Fibroblast of mammary gland (primary cell): ENCODE measurements at regions not wholly inside any gene's neighbourhood (a gene's known extent, or its start where the extent isn't known, plus 50 kb on each side); places are given as distances from the start of the nearest gene placed in this dataset.

Source experiments
- DNase-seq: peaks from one replicate; pipeline ENCODE4 v3.0.0-alpha.2; 2010; ENCODE audit warnings: low read depth
- H3K4me3 ChIP-seq: 2 replicates; pipeline ENCODE4 v1.5.1; 2011; ENCODE audit warnings: low read depth, mild to moderate bottlenecking, low read length, moderate library complexity; ENCODE audit not compliant: control insufficient read depth
- TF ChIP-seq, protein P1 (sequence below): conservative IDR thresholded peaks from 2 replicates; pipeline ENCODE4 v1.5.1; 2011; ENCODE audit warnings: low read depth, low read length, inconsistent platforms; ENCODE audit not compliant: control insufficient read depth, insufficient read depth

DNA sequence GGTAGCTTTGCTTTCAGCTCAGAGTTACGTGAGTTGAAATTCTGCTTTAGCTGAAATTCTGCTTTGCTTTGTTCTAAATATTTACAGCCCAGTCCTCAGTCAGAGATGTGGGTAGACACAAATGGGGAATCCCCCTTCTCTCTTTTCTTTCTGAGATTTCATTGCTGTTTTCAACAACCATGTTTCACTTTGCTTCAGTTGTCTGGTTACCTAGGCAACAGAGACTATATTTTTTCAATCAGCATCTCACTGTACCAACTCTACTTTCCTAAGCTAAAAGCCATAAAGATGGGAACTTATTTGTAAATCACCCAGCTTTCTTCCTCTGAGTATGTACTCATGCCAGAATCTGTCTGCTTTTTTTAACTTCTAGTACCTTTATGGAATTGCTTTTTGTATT is 509.0 kb downstream of the OLFM4 start:
- TF ChIP-seq, protein P1, sequence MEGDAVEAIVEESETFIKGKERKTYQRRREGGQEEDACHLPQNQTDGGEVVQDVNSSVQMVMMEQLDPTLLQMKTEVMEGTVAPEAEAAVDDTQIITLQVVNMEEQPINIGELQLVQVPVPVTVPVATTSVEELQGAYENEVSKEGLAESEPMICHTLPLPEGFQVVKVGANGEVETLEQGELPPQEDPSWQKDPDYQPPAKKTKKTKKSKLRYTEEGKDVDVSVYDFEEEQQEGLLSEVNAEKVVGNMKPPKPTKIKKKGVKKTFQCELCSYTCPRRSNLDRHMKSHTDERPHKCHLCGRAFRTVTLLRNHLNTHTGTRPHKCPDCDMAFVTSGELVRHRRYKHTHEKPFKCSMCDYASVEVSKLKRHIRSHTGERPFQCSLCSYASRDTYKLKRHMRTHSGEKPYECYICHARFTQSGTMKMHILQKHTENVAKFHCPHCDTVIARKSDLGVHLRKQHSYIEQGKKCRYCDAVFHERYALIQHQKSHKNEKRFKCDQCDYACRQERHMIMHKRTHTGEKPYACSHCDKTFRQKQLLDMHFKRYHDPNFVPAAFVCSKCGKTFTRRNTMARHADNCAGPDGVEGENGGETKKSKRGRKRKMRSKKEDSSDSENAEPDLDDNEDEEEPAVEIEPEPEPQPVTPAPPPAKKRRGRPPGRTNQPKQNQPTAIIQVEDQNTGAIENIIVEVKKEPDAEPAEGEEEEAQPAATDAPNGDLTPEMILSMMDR, result no peak
- no peak for DNase-seq
- no peak overlapping the region for H3K4me3 ChIP-seq

DNA sequence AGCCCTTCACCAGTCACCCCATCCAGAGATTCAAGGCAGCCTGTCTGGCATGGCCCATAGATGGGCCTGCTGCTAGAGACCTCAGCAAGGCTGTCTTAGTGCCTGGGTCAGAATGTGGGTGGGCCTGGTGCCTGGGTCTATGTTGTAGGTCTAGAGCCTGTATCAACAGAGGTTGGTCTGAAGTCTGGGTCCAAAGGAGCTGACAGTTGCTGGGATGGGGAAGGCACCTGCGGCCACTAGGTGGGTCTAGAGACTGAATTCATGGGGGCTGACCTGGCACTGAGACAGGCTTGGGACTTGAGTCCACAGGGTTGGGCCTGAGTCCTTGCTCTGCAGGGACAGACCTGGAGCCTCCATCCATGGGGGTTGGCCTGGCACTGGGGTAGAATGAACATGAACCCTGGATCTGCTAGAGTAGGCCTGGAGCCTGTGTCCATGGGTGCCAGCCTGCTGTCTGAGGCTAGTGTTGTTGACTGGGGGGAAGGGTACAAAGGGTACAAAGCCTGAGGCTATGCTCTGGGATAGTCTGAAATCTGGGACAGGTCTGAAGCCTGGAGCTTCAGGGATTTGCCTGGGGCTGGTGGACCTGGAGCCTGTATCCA is 516.8 kb downstream of the OLFM4 start:
- TF ChIP-seq, protein P1, result no peak
- H3K4me3 ChIP-seq, result no peak overlapping the region
- DNase-seq, result no peak

DNA sequence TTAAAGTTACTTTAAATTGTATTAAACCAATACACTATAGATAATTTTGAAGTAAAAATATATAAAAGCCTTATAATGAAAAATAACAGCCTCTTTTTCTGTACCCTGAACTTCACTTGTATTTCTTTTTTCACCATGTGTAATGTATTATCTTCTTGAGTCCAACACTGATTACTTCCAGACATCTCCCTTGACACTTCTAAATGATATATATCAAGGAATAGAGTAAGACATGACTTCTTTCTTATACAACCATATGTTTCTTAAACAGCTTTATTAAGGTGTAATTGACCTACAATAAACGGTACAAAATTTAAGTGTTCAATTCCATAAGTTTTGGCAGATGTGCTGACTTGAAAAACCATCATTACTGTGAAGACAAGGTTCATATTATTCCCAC is 531.9 kb downstream of the OLFM4 start:
- H3K4me3 ChIP-seq, result no peak overlapping the region
- TF ChIP-seq, protein P1, result no peak
- DNase-seq, result no peak

DNA sequence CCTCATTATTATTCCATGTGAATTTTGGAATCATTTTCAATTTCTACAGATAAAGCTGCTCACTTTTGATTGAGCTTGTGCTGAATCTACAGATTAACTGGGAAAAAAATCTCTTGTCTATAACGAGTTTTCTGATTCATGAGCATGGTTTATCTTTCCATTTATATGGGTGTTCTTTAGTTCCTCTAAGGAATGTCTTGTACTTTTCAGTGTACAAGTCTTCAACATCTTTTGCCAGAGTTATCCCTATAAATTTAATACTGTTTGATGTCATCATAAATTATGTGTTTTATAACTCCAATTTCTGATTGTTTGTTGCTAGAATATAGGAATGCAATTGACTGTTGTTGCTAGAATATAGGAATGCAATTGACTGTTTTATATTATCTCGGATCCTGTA is 533.8 kb downstream of the OLFM4 start:
- no peak for DNase-seq
- no peak overlapping the region for H3K4me3 ChIP-seq
- TF ChIP-seq, protein P1, result no peak

DNA sequence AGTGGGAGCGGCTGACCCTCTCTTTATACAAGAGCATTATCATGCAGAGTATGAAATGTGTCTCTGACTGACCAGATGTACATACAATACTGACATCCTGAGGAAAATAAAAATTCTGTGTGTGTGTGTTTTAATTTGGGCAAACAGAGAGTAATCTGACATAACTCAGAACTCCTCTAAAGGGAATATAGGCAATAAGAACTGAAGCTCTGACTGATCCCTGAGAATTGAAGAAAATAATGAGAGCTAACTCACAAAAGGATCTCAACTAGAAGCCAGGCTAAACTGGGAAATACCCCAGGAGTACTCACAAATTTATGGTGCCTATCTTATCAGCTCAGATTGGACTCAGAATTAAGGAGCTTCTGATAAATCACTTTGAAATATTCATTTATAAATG is 539.9 kb downstream of the OLFM4 start:
- no peak for DNase-seq
- TF ChIP-seq, protein P1, result no peak
- no peak overlapping the region for H3K4me3 ChIP-seq

DNA sequence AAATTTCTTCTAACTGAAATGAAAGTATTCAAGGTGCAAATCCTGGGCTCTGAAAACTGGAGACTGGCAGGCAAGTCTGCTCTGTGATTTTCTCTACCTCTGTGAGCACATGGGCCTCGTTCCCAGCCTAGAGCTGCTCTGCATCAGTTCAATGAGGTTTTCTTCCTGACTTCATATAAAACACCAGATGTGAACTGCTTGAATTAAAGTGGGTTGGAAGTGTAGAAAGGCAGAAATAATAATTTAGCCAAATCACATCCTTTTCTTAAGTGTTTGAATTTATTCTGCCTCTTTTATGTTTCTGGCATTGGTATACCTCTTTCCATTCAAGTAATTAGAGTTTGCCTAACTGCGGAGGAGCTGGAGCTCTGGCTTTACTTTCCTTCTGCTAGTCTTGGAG is 540.8 kb downstream of the OLFM4 start:
- DNase-seq, result no peak
- H3K4me3 ChIP-seq, result no peak overlapping the region
- TF ChIP-seq, protein P1, result no peak

DNA sequence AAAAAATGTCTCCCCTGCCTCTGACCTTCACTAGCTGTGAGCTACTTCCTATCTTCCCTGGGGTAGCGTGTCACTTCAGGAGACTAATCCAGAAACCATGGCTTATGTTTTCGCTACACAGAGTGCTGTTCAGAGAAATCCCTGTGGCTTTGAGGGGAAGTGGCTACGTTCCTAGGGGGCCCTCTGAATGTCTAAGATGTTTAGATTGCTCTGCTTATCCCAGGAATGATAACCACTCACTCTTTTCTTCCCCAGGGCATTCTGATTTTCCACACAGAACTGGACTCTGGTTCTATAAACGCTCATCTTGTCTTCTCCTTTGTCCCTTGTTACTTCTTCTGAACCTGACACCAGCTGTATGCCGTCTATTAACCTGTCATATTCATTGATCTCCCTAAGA is 572.5 kb downstream of the OLFM4 start:
- DNase-seq, result no peak
- H3K4me3 ChIP-seq, result no peak overlapping the region
- TF ChIP-seq, protein P1, result no peak
